ENCODE measurements at regions not wholly inside any gene's neighbourhood (a gene's known extent, or its start where the extent isn't known, plus 50 kb on each side); places are given as distances from the start of the nearest gene placed in this dataset.
"Not testable (repeated sequence)": the region's sequence is repeated elsewhere in the genome, so short reads cannot be mapped to it uniquely, and the experiment has no call there.

DNA sequence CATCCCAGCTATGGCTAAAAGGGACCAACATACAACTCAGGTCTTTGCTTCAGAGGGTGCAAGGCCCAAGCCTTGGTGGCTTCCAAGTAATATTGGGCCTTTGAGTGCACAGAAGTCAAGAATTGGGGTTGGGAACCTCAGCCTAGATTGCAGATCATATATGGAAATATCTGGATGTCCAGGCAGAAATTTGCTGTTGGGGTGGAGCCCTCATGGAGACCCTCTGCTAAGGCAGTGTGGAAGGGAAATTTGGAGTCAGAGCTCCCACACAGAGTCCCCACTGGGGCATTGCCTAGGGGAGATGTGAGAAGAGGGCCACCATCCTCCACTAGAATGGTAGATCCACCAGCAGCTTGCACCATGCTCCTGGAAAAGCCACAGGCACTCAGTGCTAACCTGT lies 123.5 kb downstream of the PRL start:
- H3K27ac ChIP-seq = no peak overlapping the region
- TF ChIP-seq Cebpa-rat (IDR thresholded peaks at IDR 0.05) = no peak

DNA sequence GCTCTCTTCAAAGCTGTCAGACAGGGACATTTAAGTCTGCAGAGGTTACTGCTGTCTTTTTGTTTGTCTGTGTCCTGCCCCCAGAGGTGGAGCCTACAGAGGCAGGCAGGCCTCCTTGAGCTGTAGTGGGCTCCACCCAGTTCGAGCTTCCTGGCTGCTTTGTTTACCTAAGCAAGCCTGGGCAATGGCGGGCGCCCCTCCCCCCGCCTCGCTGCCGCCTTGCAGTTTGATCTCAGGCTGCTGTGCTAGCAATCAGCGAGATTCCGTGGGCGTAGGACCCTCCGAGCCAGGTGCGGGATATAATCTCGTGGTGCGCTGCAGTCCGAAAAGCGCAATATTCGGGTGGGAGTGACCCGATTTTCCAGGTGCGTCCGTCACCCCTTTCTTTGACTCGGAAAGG lies 116.6 kb downstream of the PRL start:
- H3K27me3 ChIP-seq, H3K4me3 ChIP-seq, H3K9ac ChIP-seq, H3K4me2 ChIP-seq, H3K27ac ChIP-seq, H4K20me1 ChIP-seq, H3K4me1 ChIP-seq: not testable (repeated sequence)
- Histone ChIP-seq H3K9me3 (peaks cover 46% of the 10 kb centered on the region), H3K36me3 (peaks cover 41% of the 10 kb centered on the region)

More for the DNA sequence above, 123.5 kb downstream of the PRL start:
- Histone ChIP-seq H3K27me3 (no peaks in the 10 kb centered on the region), H3K4me1 (peaks cover 11% of the 10 kb centered on the region), H4K20me1 (no peaks in the 10 kb centered on the region), H3K9me3 (peaks cover 40% of the 10 kb centered on the region), H3K4me3 (peak overlapping the region; percentile 38; the same call in 1 of the 2 replicates), H3K4me2 (no peak overlapping the region), H3K9ac (no peak overlapping the region), H3K36me3 (peaks cover 34% of the 10 kb centered on the region)

DNA sequence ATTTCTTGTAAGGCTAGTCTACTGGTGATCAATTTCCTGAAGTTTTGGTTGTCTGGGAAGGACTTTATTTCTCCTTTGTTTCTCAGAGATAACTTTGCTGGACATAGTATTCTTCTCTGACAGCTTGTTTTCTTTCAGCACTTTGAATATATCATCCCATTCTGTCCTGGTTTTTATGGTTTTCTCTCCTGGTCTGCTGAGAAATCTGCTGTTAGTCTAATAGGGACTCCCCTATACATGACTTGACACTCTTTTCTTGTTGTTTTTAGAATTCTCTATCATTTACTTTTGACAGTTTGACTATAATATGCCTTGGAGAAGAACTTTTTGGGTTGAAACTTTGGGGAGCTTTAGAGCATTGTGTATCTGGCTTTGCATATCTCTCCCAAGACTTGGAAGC lies 112.5 kb downstream of the PRL start:
- Histone ChIP-seq H3K9ac (no peak overlapping the region), H3K4me2 (no peak overlapping the region), H3K27me3 (no peaks in the 10 kb centered on the region), H3K9me3 (peaks cover 56% of the 10 kb centered on the region), H3K4me1 (no peaks in the 10 kb centered on the region), H3K4me3 (no peak overlapping the region), H3K27ac (no peak overlapping the region), H3K36me3 (peaks cover 77% of the 10 kb centered on the region), H4K20me1 (no peaks in the 10 kb centered on the region)
- TF ChIP-seq Cebpa-rat (IDR thresholded peaks at IDR 0.05) = no peak

- no peak overlapping the region for H3K4me2 ChIP-seq
- H3K27me3 ChIP-seq = no peaks in the 10 kb centered on the region
- H3K4me1 ChIP-seq = no peaks in the 10 kb centered on the region
- H4K20me1 ChIP-seq = no peaks in the 10 kb centered on the region
- H3K9me3 ChIP-seq = peaks cover 12% of the 10 kb centered on the region
- no peak overlapping the region for H3K4me3 ChIP-seq
- H3K9ac ChIP-seq = no peak overlapping the region
- peaks cover 81% of the 10 kb centered on the region for H3K36me3 ChIP-seq
- no peak for TF ChIP-seq Cebpa-rat (IDR thresholded peaks at IDR 0.05)
- no peak overlapping the region for H3K27ac ChIP-seq
Observed at GRCh38 chr6:22189946-22190345, 106.9 kb downstream of the PRL start.

DNA sequence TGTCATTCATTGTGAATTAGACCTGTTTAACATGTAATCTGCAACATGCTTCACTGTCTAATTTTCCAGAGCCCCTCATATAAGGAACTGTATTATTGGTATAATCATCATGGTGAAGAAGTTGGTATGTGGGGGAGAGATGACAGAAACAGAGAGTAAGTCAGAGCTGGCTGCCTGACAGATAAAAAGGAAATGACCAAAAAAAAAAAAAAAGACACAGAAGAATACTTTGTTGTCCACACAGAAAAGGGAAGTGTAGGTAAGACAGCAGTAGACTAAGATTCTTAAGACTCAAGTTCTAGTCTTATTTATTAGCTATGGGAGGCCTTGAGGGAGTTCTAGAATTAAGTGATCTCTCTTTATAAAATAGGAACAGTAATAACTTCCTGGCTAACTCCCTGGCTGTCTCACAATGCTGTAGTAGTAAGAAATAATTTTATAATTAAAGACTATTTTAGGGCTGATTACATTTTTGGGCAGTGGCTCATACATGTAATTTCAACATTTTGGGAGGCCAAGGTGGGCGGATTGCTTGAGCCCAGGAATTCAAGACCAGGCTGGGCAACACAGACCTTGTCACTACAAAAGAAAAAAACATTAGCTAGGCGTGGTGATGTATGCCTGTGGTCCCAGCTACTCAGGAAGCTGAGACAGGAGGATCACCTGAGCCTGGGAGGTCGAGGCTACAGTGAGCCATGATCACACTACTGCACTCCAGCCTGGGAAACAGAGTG lies 102.5 kb downstream of the PRL start:
- H3K4me3 ChIP-seq = no peak overlapping the region
- H3K4me2 ChIP-seq = no peak overlapping the region
- H3K9me3 ChIP-seq = no peaks in the 10 kb centered on the region
- no peak overlapping the region for H3K9ac ChIP-seq
- peaks cover 65% of the 10 kb centered on the region for H3K36me3 ChIP-seq
- no peak overlapping the region for H3K27ac ChIP-seq
- H4K20me1 ChIP-seq = no peaks in the 10 kb centered on the region
- no peaks in the 10 kb centered on the region for H3K27me3 ChIP-seq
- no peaks in the 10 kb centered on the region for H3K4me1 ChIP-seq
- TF ChIP-seq Cebpa-rat (IDR thresholded peaks at IDR 0.05) = no peak

DNA sequence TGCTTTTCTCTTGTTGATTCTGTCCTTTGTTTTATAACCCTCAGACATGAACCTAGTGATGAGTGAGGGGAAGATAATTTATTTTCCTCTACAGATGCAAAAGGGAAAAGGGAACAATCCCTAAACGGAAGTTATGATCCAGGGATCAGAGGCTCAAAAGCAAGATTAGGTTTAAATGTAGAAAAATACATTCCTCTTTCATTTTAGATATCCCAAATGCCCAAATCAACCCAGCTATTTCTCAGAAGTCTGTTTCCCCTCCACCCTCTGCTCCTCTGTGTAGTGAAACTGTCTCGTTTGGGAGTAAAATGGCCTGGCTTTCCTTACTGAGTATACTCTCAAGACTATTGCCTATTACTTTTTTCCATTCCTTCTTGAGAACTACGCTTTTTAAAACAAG lies 97.1 kb downstream of the PRL start:
- H3K36me3 ChIP-seq = peaks cover 22% of the 10 kb centered on the region
- no peak overlapping the region for H3K27ac ChIP-seq
- TF ChIP-seq Cebpa-rat (IDR thresholded peaks at IDR 0.05) = no peak
- H3K9ac ChIP-seq = no peak overlapping the region
- no peaks in the 10 kb centered on the region for H3K27me3 ChIP-seq
- no peak overlapping the region for H3K4me3 ChIP-seq
- H3K4me1 ChIP-seq = 0 out of 2 replicates have a peak, but pooled peaks cover 4% of the 10 kb centered on the region
- no peaks in the 10 kb centered on the region for H3K9me3 ChIP-seq
- no peak overlapping the region for H3K4me2 ChIP-seq
- H4K20me1 ChIP-seq = no peaks in the 10 kb centered on the region

- Histone ChIP-seq H3K4me3 (no peak overlapping the region), H4K20me1 (no peaks in the 10 kb centered on the region), H3K4me2 (no peak overlapping the region), H3K4me1 (0 out of 2 replicates have a peak, but pooled peaks cover 4% of the 10 kb centered on the region), H3K9ac (no peak overlapping the region), H3K36me3 (no peaks in the 10 kb centered on the region), H3K9me3 (no peaks in the 10 kb centered on the region), H3K27me3 (no peaks in the 10 kb centered on the region), H3K27ac (no peak overlapping the region)
- no peak for TF ChIP-seq Cebpa-rat (IDR thresholded peaks at IDR 0.05)
Observed at GRCh38 chr6:22204153-22204552, 92.7 kb downstream of the PRL start.

GRCh38 chr6:22205266-22205665 lies 91.6 kb downstream of the PRL start:
- no peaks in the 10 kb centered on the region for H3K36me3 ChIP-seq
- H3K4me2 ChIP-seq = no peak overlapping the region
- no peak overlapping the region for H3K27ac ChIP-seq
- no peaks in the 10 kb centered on the region for H3K27me3 ChIP-seq
- no peaks in the 10 kb centered on the region for H4K20me1 ChIP-seq
- TF ChIP-seq Cebpa-rat (IDR thresholded peaks at IDR 0.05) = no peak
- H3K4me1 ChIP-seq = 0 out of 2 replicates have a peak, but pooled peaks cover 4% of the 10 kb centered on the region
- H3K9me3 ChIP-seq = no peaks in the 10 kb centered on the region
- H3K9ac ChIP-seq = no peak overlapping the region
- no peak overlapping the region for H3K4me3 ChIP-seq

DNA sequence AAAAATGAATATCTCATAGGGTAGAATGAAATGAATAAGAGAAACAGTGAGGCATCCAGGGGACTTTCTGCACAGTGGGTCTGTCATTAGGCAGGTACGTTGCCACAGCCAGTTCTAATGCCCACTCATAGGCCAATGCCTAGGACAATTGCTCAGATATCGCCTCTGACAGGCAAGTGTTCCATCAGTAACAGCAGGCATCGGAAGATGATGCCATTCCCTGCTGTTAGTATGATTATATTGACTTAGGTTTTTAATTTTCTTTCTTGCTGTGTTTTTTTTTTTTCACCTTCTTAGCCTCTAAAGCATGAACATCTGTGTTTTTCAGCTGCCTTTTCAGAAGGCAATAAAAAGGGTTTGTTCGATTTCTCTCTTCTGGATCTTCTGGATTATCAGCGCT lies 90.7 kb downstream of the PRL start:
- no peak overlapping the region for H3K27ac ChIP-seq
- no peaks in the 10 kb centered on the region for H3K9me3 ChIP-seq
- no peak overlapping the region for H3K4me2 ChIP-seq
- no peaks in the 10 kb centered on the region for H4K20me1 ChIP-seq
- H3K4me1 ChIP-seq = no peaks in the 10 kb centered on the region
- no peaks in the 10 kb centered on the region for H3K36me3 ChIP-seq
- no peak overlapping the region for H3K4me3 ChIP-seq
- H3K27me3 ChIP-seq = no peaks in the 10 kb centered on the region
- TF ChIP-seq Cebpa-rat (IDR thresholded peaks at IDR 0.05) = no peak
- no peak overlapping the region for H3K9ac ChIP-seq

DNA sequence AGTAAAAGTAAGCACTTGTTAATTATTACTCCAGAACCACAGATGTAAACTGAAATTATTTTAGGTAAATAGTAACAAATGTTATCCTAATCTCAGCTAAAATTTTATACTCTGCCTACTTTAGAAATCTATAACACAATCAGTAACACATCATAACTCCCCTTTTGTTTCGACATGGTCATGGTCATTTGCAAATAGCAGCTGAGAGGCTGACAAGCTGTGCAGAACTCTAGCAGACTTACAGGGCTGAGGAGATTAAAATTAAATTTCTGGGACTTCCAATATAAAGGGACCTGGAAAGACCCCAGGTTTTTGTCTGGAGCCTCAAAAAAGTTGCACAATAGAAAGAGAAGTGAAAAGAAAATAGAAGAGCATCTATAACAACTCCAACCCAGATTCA lies 88.8 kb downstream of the PRL start:
- no peak overlapping the region for H3K4me2 ChIP-seq
- no peaks in the 10 kb centered on the region for H3K9me3 ChIP-seq
- TF ChIP-seq Cebpa-rat (IDR thresholded peaks at IDR 0.05) = no peak
- H3K9ac ChIP-seq = no peak overlapping the region
- H3K36me3 ChIP-seq = no peaks in the 10 kb centered on the region
- no peaks in the 10 kb centered on the region for H3K27me3 ChIP-seq
- no peak overlapping the region for H3K4me3 ChIP-seq
- H3K4me1 ChIP-seq = no peaks in the 10 kb centered on the region
- H4K20me1 ChIP-seq = no peaks in the 10 kb centered on the region
- H3K27ac ChIP-seq = no peak overlapping the region

DNA sequence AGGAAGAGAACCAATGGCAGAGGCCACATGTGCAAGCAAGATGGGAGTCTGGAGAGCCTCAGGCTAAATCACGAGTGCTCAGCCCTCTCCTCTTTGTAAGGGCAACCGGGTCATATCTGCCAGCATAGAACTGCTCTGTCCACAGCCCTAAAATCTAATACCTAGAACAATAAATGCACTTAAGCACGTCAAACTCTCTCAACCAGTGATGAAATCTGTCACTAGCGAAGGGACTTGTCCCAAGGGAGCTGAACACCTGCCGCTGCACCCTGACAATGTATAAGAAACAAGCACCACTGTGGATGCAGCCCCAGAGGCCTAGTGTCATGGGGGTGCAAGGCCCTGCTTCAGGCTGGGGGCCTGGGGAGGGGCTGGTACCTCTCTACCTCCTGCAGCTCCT lies 82.5 kb downstream of the PRL start:
- H3K4me3 ChIP-seq = no peak overlapping the region
- no peak for TF ChIP-seq Cebpa-rat (IDR thresholded peaks at IDR 0.05)
- H3K9ac ChIP-seq = no peak overlapping the region
- H3K4me1 ChIP-seq = peaks cover 12% of the 10 kb centered on the region
- no peaks in the 10 kb centered on the region for H3K9me3 ChIP-seq
- no peaks in the 10 kb centered on the region for H3K36me3 ChIP-seq
- H3K27ac ChIP-seq = no peak overlapping the region
- H4K20me1 ChIP-seq = no peaks in the 10 kb centered on the region
- H3K4me2 ChIP-seq = peak overlapping the region; percentile 56
- no peaks in the 10 kb centered on the region for H3K27me3 ChIP-seq

DNA sequence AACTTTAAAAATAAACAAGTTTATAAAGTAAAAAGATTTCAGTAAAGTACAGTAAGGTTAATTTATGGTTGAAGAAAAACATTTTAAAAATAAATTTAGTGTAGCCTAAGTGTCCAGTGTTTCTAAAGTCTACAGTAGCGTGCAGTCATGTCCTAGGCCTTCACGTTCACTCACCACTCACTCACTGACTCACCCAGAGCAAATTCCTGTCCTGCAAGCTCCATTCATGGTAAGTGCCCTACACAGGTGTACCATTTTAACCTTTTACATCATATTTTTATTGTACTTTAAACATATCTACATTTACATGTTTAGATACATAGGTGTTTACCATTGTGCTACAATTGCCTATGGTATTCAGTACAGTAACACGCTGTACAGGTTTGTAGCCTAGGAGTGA lies 81.4 kb downstream of the PRL start:
- not testable (repeated sequence) for H3K4me2 ChIP-seq, H3K27me3 ChIP-seq, H3K36me3 ChIP-seq, H4K20me1 ChIP-seq, H3K9me3 ChIP-seq, H3K4me3 ChIP-seq, H3K27ac ChIP-seq, H3K9ac ChIP-seq
- peaks cover 12% of the 10 kb centered on the region for H3K4me1 ChIP-seq

Data from BLaER1 (cell line).